ENCODE measurements at regions not wholly inside any gene's neighbourhood (a gene's known extent, or its start where the extent isn't known, plus 50 kb on each side); places are given as distances from the start of the nearest gene placed in this dataset.
"Not testable (repeated sequence)": the region's sequence is repeated elsewhere in the genome, so short reads cannot be mapped to it uniquely, and the experiment has no call there.

GRCh38 chr7:13631207-13632049 lies 358.0 kb downstream of the ETV1 start:
- not testable (repeated sequence) for DNase-seq

DNA sequence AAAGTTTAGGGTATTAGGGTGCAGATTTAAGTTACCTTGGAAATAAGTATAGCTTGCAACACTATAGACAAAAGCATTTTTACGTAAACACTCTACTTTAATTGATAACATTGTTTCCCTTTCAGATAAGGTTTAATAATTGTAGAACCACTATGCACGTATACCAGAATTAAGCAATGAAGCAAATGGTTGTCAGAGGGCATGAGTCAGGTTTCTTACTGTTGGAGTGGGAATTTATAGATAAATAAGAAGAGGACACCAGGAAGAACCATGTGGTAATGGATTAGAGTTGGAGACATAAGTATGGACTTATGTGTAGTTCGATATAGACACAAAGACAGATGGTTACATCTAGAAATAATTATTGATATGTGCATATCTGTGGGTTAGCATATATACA lies 355.6 kb downstream of the ETV1 start:
- no peak for DNase-seq

DNA sequence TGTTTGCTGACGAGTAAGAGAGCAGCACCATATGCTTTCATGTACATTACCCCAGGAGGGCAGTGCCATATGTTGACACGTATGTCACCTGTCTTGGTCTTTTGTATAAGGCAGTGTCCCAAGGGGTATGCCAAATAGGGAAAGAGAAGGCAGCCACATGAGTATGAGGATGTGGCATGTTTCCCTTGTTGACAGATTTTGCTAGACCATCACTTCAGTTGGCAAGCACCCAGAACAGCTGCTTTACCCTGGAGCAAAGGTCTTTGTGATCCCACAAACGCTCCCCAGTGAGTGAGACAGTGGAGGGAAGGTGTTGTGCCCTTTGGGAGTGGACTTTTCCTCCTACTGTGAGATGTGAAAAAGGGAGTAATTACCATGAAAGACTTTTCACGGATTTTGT lies 350.1 kb downstream of the ETV1 start:
- DNase-seq, result no peak

GRCh38 chr7:13641714-13642113 lies 347.8 kb downstream of the ETV1 start:
- no peak for DNase-seq

- no peak for DNase-seq
Measured at GRCh38 chr7:13651167-13651566, 338.3 kb downstream of the ETV1 start.

DNA sequence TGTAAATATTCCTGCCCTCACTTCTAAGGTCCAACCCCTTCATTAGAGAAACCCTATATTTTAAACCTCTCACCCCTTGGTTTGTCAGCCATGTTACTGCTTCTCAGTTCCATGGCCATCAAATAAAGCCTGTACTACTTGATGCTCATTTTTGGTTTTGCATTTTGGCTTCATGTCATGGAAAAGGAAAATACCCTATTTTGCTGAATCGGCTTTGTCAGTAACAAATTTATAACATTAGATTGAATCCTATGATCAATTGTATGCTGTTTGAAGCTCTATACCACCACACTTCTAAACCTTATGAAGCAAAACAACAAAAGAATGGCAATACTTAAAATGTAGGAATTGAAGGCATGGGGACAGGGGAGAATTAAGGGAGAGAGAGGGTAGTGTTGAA lies 333.1 kb downstream of the ETV1 start:
- no peak for DNase-seq

GRCh38 chr7:13673290-13673689 lies 316.2 kb downstream of the ETV1 start:
- DNase-seq, result no peak

GRCh38 chr7:13682626-13683025 lies 306.8 kb downstream of the ETV1 start:
- DNase-seq, result no peak

DNA sequence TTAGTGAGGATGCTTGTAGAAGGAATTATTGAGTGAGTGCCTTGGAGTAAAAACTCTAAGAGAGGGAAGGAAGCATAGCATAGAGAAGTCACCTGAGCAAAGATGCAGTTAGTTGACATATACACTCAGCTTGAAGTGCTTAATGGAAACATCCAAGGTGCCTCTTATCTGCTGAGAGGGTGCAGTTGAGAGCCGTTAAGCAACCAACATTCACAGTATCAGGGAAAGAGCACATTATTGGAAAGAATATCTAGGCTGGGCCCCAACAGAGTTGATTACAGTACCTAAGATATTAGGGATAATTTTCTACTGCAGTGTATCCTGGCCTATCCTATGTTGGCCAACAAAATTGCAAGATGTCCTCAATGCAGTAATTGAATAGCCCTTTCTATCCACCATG lies 302.0 kb downstream of the ETV1 start:
- no peak for DNase-seq

GRCh38 chr7:13692548-13692947 lies 296.9 kb downstream of the ETV1 start:
- no peak for DNase-seq

DNA sequence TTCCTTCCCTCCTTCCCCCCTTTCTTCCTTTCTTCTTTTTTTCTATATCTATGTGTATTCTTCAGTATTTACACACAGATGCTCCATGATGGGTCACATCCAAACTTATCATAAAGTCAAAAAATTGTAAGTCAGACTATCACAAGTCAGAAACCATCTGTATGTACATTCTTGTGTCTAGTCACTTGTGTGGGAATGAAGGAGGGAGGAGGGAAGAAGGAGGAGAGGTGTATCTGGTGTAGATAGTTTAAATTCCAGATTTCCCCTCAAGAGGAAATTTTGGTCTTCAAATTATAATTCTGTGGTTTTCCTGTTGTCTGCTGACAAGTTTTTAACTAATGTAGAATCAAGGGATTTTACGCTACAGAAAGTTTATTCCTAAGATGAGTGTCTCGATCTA lies 287.2 kb downstream of the ETV1 start:
- DNase-seq, result no peak

DNA sequence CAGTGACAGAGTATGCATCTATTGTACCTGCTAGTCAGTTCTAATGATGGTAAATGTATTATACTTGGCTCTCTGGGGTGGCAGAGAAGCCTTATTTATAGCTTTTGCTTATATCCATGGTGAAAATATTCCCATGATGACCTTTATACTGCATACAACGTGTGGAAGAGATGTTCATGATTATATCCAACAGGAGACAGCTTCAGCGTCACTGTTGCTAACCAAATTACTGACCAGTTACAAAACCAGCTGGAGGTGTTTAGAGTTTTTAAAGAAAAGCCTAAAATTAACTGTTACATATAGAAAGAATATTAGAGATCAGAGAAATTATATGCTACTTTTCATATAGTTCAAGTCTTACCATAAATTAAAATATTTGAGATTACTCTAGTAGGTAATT lies 280.8 kb downstream of the ETV1 start:
- DNase-seq, result no peak

DNA sequence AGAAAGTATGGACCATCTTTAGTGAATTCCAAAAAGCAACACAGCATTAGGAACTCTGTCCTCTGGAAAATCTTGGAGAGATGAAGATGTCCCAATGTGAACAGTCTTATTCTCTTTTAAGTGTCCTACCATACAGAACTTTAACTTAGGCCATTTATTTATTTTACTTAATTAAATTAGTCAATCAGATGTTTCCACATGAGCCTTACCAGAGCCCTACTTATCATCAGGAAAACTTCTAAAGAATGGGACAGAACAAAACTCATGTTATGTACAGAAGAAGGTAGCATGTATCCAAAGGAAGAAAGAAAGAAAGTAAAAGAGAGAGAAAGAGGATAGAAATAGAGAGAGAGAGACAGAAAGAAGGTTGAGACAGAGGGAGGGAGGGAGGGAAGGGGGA lies 276.4 kb downstream of the ETV1 start:
- no peak for DNase-seq

GRCh38 chr7:13715534-13715933 lies 273.9 kb downstream of the ETV1 start:
- no peak for DNase-seq

DNA sequence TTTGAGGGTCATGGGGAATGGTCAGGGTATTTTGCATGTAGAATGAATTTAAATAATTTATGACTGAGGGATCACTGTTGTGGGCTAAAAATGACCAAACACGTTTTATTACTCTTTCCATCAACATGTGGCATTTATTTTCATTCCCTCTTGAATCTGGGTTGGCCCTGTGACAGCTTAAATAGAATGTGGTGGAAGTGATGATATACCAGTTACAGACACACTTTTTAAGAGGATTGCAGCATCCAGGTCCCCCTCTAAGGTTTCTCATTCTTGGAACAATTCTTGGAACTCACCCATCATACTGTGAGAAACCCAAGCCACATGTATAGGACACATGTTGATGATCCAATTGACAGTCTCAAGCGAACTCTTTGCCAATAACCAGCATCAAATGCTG lies 272.4 kb downstream of the ETV1 start:
- DNase-seq, result no peak

DNA sequence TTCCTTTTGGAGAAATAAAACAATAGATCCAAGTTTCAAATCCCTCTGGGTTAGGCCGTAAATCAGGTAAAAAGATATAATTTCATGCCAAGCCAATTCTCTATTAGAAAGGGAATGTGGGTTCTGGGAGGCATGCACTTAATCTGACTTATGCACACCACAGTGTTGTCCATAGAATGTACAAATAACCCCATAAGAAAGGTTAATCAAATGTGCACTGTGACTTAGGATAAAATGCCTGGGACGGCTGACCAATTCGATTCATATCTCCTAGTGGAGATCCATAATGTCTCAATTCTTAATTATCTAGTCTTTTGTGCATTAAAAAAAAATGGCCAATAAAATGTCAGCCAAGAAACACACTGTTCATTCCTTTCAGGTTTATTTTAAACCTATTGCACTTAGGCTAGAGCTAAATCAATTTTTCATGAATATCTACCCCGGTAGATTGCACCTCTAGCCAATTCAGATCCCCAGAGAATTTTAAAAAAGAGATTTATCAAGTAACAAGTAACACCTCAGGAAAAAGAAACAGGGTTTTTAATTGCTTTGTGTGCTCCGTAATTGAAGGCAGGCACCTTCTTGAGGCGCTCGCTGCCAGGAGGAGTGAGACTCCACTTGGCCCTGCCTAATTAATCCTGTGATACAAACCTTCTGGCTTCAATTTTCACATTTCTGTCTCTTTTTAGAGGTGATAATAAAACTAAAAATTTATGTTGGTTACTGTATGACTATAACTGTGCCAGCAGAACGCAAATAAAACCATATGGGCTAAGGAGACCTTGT lies 265.1 kb downstream of the ETV1 start:
- no peak for DNase-seq

DNA sequence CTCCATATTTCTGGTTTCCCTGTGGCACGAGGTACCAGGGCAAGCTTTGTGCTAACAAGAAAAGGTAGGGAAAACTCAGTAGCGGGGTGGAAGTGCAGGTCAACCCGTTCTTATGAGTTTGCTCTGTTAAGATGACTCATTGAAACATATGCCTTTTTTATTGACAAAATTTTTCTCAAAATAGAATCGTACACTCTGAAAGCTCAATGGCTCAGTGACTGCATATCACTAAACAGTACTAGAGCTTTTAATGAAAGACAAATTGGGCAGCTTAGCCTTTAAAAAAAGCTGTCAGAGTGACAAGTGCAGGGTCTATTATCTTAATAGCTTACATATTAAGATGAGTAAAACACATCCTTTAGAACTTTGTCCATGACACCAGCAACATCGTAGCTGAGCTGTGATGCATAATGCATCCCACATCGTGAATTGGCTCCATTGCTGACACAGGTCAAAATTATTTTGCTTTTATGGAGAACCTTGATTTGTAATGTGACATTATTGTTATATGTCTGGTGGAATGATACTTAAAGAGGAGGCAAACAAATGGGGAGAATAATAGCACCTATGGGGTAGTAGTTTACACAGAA lies 264.4 kb downstream of the ETV1 start:
- DNase-seq, result no peak

DNA sequence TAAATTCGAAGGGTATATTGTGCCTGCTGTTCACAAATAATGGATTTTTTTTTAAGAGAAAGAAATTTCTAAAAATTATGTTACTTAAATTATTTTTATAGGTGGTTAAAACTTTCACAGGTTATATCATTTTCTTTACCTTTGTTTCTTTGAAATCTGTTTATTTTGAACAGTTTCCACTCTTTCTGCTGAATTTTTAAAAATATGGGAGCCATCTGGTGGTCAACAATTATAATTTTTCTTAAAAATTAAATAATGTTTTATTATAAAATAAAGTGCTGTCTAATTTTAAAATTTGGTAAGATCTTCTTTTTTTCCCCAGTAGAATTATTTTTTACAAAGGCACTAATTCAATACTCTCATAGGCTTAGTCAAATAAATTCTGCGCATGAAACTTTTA lies 263.9 kb downstream of the ETV1 start:
- DNase-seq, result no peak

DNA sequence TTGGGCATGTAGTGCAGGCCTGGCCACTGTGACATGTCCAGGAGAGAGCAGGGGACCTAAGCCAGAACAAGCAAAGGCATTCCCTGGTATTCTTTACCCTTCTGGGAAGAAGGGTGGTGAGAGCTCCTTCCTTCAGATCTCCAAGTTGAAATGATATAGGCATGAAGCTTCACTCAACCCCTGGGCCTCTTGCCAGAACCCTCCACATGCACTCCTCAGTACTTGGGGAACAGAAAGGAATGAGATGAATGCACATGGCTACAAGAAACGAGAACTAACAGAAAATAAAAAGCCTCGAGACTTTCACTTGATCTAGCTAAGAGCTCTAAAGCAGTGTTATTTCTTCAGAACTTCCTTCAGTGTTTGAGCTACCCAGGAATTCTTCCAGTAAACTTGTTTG lies 262.2 kb downstream of the ETV1 start:
- no peak for DNase-seq

DNA sequence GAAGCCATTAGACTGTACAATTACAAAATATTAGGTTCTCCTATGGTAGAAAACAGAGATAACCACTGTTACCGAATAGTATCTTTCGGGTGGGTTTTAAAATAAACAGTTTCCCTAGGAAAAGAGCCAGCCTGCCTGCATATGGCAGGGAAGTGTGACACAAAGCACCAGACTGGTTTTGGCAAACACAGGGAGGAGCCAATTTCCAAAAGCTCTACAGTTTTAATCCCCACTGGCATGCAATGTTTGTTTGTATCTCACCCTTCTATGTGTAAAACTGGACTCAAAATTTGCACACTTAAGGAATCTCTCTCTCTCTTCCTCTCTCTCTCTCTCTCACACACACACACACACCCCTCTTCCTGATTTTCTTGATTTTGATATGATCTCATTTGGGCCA lies 261.7 kb downstream of the ETV1 start:
- DNase-seq, result no peak

DNA sequence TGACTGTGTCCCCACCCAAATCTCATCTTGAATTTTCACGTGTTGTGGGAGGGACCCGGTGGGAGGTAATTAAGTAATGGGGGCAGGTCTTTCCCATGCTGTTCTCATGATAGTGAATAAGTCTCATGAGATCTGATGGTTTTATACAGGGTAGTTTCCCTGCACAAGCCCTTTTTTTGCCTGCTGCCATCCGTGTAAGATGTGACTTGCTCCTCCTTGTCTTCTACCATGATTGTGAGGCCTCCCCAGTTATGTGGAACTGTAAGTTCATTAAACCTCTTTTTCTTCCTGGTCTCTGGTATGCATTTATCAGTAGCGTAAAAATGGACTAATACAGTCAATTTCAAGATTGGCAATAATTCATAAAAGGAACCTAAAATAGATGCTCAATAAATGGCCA lies 261.0 kb downstream of the ETV1 start:
- not testable (repeated sequence) for DNase-seq

DNA sequence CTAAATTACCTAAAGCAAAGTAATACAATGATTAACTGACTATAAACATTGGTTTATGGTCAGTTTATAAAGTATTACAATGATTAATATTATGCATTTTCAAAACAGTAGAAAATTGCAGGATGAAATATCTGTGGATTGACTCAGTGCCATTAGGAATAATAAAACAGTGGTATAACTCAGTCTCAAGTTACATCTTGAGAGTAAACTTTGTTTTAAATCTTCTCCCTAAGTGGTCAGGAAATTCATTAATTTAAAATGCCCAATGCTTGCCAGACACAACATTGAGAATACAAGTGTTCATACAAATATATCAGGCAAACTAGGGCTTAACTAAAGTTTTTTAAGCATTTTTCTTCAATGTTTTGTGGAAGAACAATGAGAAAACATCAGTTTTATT lies 257.8 kb downstream of the ETV1 start:
- no peak for DNase-seq

DNA sequence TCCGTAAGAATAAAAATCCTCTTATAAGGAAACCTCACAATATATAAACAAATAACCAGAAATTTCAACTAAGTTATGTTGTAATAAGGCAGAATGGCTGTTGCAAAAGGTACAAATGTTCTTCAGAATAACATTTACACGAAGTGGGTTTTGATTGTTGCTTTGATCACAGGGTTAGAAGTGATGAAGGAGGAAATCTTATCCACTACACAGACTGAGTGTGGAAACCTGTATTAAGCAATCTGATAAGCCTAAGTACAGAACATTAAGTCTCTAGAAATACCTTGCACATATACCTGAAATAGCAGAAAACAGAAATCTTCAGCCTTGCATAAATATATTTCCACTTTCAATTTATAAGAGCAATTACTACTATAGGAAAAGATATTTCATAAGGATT lies 251.9 kb downstream of the ETV1 start:
- no peak for DNase-seq

- no peak for DNase-seq
Measured at GRCh38 chr7:13742126-13742525, 247.3 kb downstream of the ETV1 start.

Measured in CD4-positive, alpha-beta T cell treated with Interferon alpha-2 for 1 hour (primary cell).